Right lobe of liver (tissue), 6 donors: ENCODE measurements at regions not wholly inside any gene's neighbourhood (a gene's known extent, or its start where the extent isn't known, plus 50 kb on each side); places are given as distances from the start of the nearest gene placed in this dataset.

Experiments used
- ATAC-seq, 4 donors: fragments of 200-7000 bp; cut with Tn5 transposase; one replicate each; pipeline ENCODE4 v1.9.1; 2020; ENCODE audit warnings: mild to moderate bottlenecking in 4 of 4, moderate library complexity in 4 of 4
- DNase-seq, 3 donors: peaks; one replicate each; pipeline ENCODE4 v3.0.0-alpha.2; 2020
- H3K27ac ChIP-seq, 3 donors: fragments of 200-600 bp; one replicate each; pipeline ENCODE4 v1.8.0; 2022
- H3K27me3 ChIP-seq, 2 donors: fragments of 200-600 bp; one replicate each; pipeline ENCODE4 v1.8.0; 2022
- H3K36me3 ChIP-seq, 4 donors: fragments of 200-600 bp; sonication (generic) in 1 of 4; one replicate each; pipeline versions ENCODE4 v1.5.1 to v1.8.0; 2017 to 2022; ENCODE audit warnings: control low read depth in 1 of 4
- H3K4me1 ChIP-seq, 4 donors: fragments of 200-600 bp; sonication (generic) in 1 of 4; one replicate each; pipeline versions ENCODE4 v1.5.1 to v1.8.0; 2017 to 2022; ENCODE audit warnings: control low read depth in 1 of 4
- H3K4me3 ChIP-seq, 3 donors: fragments of 200-600 bp; one replicate each; pipeline ENCODE4 v1.8.0; 2022
- H3K9me3 ChIP-seq, 4 donors: fragments of 200-600 bp; sonication (generic) in 1 of 4; one replicate each; pipeline versions ENCODE4 v1.5.1 to v1.8.0; 2017 to 2022; ENCODE audit warnings: control low read depth in 1 of 4
- CTCF ChIP-seq, 4 donors: fragments of 200-600 bp in 3 of 4; fragments of 450-650 bp in 1 of 4; IDR thresholded peaks; one replicate each; pipeline versions ENCODE4 v1.5.1 to v1.8.0; 2016 to 2022; ENCODE audit warnings: antibody characterized with exemption in 4 of 4, mild to moderate bottlenecking in 2 of 4
- POLR2A ChIP-seq: fragments of 450-650 bp; IDR thresholded peaks from one replicate; pipeline ENCODE4 v1.6.1; 2017; ENCODE audit warnings: antibody characterized with exemption, mild to moderate bottlenecking
- WGBS: methylation state at CpG from one replicate; pipeline ENCODE4 v1.1.6; 2018; ENCODE audit warnings: low coverage, low lambda C conversion rate; ENCODE audit not compliant: insufficient coverage; ENCODE audit errors: missing lambda C conversion rate; 5-methylcytosine and 5-hydroxymethylcytosine counted together
- intact Hi-C, 2 donors: fragments of 100-400 bp; cut with DNase I; formaldehyde crosslinking; loops; one replicate each; pipeline versions ENCODE4 v1.11.2 to v1.14.1; 2022
- donor health status: DM: no; HTN: yes; CAD: no.
- donor health status: DM: no; HTN: no; CAD: no.
- donor health status: DM: no; HTN: no; CAD: no.
- donor health status: DM: no; HTN: yes; CAD: no.
- donor health status: DM: no; HTN: yes; CAD: no.

GRCh38 chr5:143511736-143512135 is 108.2 kb upstream of the NR3C1 start:
- no peak overlapping the region for H3K4me3 ChIP-seq
- no peak for DNase-seq
- no peak for ATAC-seq
- peaks cover 0 to 60% (median 15%) of the 10 kb centered on the region in 4 donors for H3K4me1 ChIP-seq
- H3K36me3 ChIP-seq, result no peaks in the 10 kb centered on the region
- H3K9me3 ChIP-seq, result no peaks in the 10 kb centered on the region
- TF ChIP-seq CTCF (IDR thresholded peaks at IDR 0.05) (no peak), POLR2A (no peak)
- H3K27ac ChIP-seq, result no peak overlapping the region
- H3K27me3 ChIP-seq, result no peaks in the 10 kb centered on the region
- intact Hi-C loops, result loop anchor here in 1 of 2 donors (10.0 kb wide), 1 partner anchor 173 kb away; no protein-coding TSS in a partner anchor

- peaks cover 0 to 52% (median 18%) of the 10 kb centered on the region in 4 donors for H3K4me1 ChIP-seq
- intact Hi-C loops, result loop anchor here in 1 of 2 donors (10.0 kb wide), 1 partner anchor 175 kb away; no protein-coding TSS in a partner anchor
- TF ChIP-seq CTCF (IDR thresholded peaks at IDR 0.05), result no peak
- no peak for TF ChIP-seq POLR2A
- DNase-seq (peak in 1 of 3 donors; percentile 61), ATAC-seq (peak; percentile 25 to 56 (median 38))
- H3K36me3 ChIP-seq, result no peaks in the 10 kb centered on the region
- 36% methylated on average over 3 of the region's 3 CpGs for WGBS
- H3K27ac ChIP-seq, result peak overlapping the region in 1 of 3 donors; percentile 89
- no peak overlapping the region for H3K4me3 ChIP-seq
- no peaks in the 10 kb centered on the region for H3K9me3 ChIP-seq
- H3K27me3 ChIP-seq, result no peaks in the 10 kb centered on the region
These were observed 106.3 kb upstream of the NR3C1 start for GRCh38 chr5:143509758-143510221.

GRCh38 chr5:143506836-143507552 is 103.5 kb upstream of the NR3C1 start:
- ATAC-seq (peak; percentile 89 to 92 (median 90)), DNase-seq (peak in 1 of 3 donors; percentile 58)
- H3K27me3 ChIP-seq, result no peaks in the 10 kb centered on the region
- H3K9me3 ChIP-seq, result no peaks in the 10 kb centered on the region
- no peak overlapping the region for H3K4me3 ChIP-seq
- H3K36me3 ChIP-seq, result no peaks in the 10 kb centered on the region
- intact Hi-C loops, result no loop called here
- TF ChIP-seq CTCF (IDR thresholded peaks at IDR 0.05) (peak in 2 of 4 donors; percentile 20 to 27), POLR2A (peak; percentile 49)
- 41% methylated on average over 1 of the region's 1 CpG for WGBS
- H3K4me1 ChIP-seq, result peaks cover 0 to 36% (median 15%) of the 10 kb centered on the region in 4 donors
- H3K27ac ChIP-seq, result peak overlapping the region; percentile 41 to 89 (median 77)

GRCh38 chr5:143505934-143506333 is 102.4 kb upstream of the NR3C1 start:
- Histone ChIP-seq H3K36me3 (no peaks in the 10 kb centered on the region), H3K9me3 (no peaks in the 10 kb centered on the region), H3K4me1 (peaks cover 0 to 36% (median 15%) of the 10 kb centered on the region in 4 donors), H3K27ac (peak overlapping the region in 2 of 3 donors; percentile 77 to 89), H3K4me3 (no peak overlapping the region), H3K27me3 (no peaks in the 10 kb centered on the region)
- intact Hi-C loops, result no loop called here
- no peak for DNase-seq
- ATAC-seq, result no peak
- 100% methylated on average over 1 of the region's 1 CpG for WGBS
- TF ChIP-seq CTCF (IDR thresholded peaks at IDR 0.05), result no peak
- no peak for TF ChIP-seq POLR2A
